ENCODE measurements at regions not wholly inside any gene's neighbourhood (a gene's known extent, or its start where the extent isn't known, plus 50 kb on each side); places are given as distances from the start of the nearest gene placed in this dataset.
A peak's percentile ranks its signal among the peaks of the same experiment; 100 is the strongest.

DNA sequence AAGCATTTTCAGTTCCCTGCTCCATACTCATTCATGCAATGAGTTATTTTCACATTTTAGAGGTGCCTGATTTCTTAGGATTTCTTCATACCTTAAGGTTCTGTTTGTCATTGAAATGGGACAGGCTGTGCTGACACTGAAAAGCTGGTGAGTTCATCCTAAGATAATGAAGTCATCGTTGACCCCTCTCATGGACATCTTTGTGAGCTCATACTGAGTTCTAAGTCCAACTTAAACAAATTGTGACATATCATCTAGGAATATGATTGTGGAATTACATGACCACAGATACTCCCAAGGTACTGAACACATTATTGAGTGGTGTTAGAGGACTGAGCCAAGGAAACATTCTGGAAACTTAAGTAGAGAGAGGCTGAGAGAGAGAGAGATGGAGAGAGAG lies 224.8 kb upstream of the JAG1 start:
- no peaks in the 10 kb centered on the region for H4K20me1 ChIP-seq (ENCODE audit: insufficient read depth, low read length)
- no peak overlapping the region for H3K4me3 ChIP-seq (replicated peaks in 1 of 3; ENCODE audit: insufficient read depth in 1 of 3, low read depth in 2 of 3, low read length in 3 of 3)
- H3K4me1 ChIP-seq (ENCODE audit: insufficient read depth, low read length) = no peaks in the 10 kb centered on the region
- 0% methylated on average over 1 of the region's 1 CpG for WGBS (ENCODE audit: low lambda C conversion rate)
- FAIRE-seq (no peak), ATAC-seq (no peak), DNase-seq (ENCODE audit: low spot score) (no peak)
- H3K9me3 ChIP-seq (ENCODE audit: low read length) = no peaks in the 10 kb centered on the region
- no TSS peak for BruUV-seq (replicated peaks)
- in situ Hi-C loops (cut with HindIII; ENCODE audit: extremely low pct_ligation_motif_present, low pct_unique_long_range_greater_than_20kb) = no loop called here
- 0 out of 2 replicates have a peak, but pooled peaks have one; percentile 20 for TF ChIP-seq ZBTB21 (CRISPR knock-in tag; IDR thresholded peaks at IDR 0.05)
- TF ChIP-seq, protein P1, sequence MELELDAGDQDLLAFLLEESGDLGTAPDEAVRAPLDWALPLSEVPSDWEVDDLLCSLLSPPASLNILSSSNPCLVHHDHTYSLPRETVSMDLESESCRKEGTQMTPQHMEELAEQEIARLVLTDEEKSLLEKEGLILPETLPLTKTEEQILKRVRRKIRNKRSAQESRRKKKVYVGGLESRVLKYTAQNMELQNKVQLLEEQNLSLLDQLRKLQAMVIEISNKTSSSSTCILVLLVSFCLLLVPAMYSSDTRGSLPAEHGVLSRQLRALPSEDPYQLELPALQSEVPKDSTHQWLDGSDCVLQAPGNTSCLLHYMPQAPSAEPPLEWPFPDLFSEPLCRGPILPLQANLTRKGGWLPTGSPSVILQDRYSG (CRISPR knock-in tag; IDR thresholded peaks at IDR 0.05) = no peak
- intact Hi-C loops (cut with micrococcal nuclease; ENCODE audit: unreplicated experiment) = no loop called here
- no peaks in the 10 kb centered on the region for H3K27me3 ChIP-seq (ENCODE audit: control insufficient read depth in 1 of 2, insufficient read depth in 2 of 2, low read length in 2 of 2)
- no peak overlapping the region for H3K4me2 ChIP-seq (ENCODE audit: low read depth, low read length)
- H3K36me3 ChIP-seq (replicated peaks in 1 of 2; ENCODE audit: control insufficient read depth in 1 of 2, insufficient read depth in 2 of 2, low read length in 2 of 2) = no peaks in the 10 kb centered on the region
- H3K27ac ChIP-seq (ENCODE audit: extremely low read length, insufficient read depth, low read length) = no peak overlapping the region
- H3K9ac ChIP-seq (ENCODE audit: insufficient read depth, low read depth, low read length) = no peak overlapping the region
- no peak overlapping the region for H2AFZ ChIP-seq (ENCODE audit: low read length)
- H3K79me2 ChIP-seq (ENCODE audit: insufficient read depth, low read length) = no peaks in the 10 kb centered on the region
- ChIA-PET POLR2A (no interaction called here), CTCF (ENCODE audit: low intra/inter-chr PET ratio, low total read pairs) (no interaction called here)

DNA sequence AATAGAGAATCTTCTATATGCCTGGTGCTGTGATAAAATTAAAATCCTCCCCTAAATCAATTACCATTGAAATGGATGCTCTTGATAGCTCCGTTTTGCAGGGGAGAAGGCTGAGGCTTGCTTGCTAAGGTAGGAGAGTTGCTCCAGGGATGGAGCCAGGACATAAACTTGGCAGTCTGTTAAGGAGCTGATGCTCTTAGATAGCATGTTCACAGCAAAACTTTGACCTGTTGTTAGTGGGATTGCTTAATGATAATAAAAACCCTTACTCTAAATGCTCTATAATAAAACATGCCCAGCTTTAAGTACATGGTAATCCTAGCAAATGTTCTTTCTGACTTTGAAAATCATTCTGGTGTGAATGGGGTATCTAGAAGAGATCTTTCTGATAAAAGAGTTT lies 228.4 kb upstream of the JAG1 start:
- DNase-seq (ENCODE audit: low spot score) = no peak
- Histone ChIP-seq H3K79me2 (ENCODE audit: insufficient read depth, low read length) (no peaks in the 10 kb centered on the region), H3K9me3 (ENCODE audit: low read length) (no peaks in the 10 kb centered on the region), H3K27ac (ENCODE audit: extremely low read length, insufficient read depth, low read length) (no peak overlapping the region), H3K36me3 (replicated peaks in 1 of 2; ENCODE audit: control insufficient read depth in 1 of 2, insufficient read depth in 2 of 2, low read length in 2 of 2) (no peaks in the 10 kb centered on the region), H3K27me3 (ENCODE audit: control insufficient read depth in 1 of 2, insufficient read depth in 2 of 2, low read length in 2 of 2) (no peaks in the 10 kb centered on the region), H3K4me1 (ENCODE audit: insufficient read depth, low read length) (no peaks in the 10 kb centered on the region), H3K4me3 (replicated peaks in 1 of 3; ENCODE audit: insufficient read depth in 1 of 3, low read depth in 2 of 3, low read length in 3 of 3) (no peak overlapping the region), H3K9ac (ENCODE audit: insufficient read depth, low read depth, low read length) (no peak overlapping the region), H3K4me2 (ENCODE audit: low read depth, low read length) (no peak overlapping the region), H2AFZ (ENCODE audit: low read length) (no peak overlapping the region), H4K20me1 (ENCODE audit: insufficient read depth, low read length) (no peaks in the 10 kb centered on the region)
- BruUV-seq (replicated peaks) = no TSS peak
- 0% methylated on average over 1 of the region's 1 CpG for WGBS (ENCODE audit: low lambda C conversion rate)
- no peak for TF ChIP-seq ZSCAN22 (CRISPR knock-in tag; IDR thresholded peaks at IDR 0.05)
- TF ChIP-seq ZNF678 (CRISPR knock-in tag; IDR thresholded peaks at IDR 0.05) = no peak
- no peak for TF ChIP-seq ZBTB21 (CRISPR knock-in tag; IDR thresholded peaks at IDR 0.05)
- ChIA-PET CTCF (ENCODE audit: low intra/inter-chr PET ratio, low total read pairs) (no interaction called here), POLR2A (no interaction called here)
- ATAC-seq = no peak
- in situ Hi-C loops (cut with HindIII; ENCODE audit: extremely low pct_ligation_motif_present, low pct_unique_long_range_greater_than_20kb) = no loop called here
- no peak for FAIRE-seq
- intact Hi-C loops (cut with micrococcal nuclease; ENCODE audit: unreplicated experiment) = no loop called here
